ENCODE measurements at regions not wholly inside any gene's neighbourhood (a gene's known extent, or its start where the extent isn't known, plus 50 kb on each side); places are given as distances from the start of the nearest gene placed in this dataset.

DNA sequence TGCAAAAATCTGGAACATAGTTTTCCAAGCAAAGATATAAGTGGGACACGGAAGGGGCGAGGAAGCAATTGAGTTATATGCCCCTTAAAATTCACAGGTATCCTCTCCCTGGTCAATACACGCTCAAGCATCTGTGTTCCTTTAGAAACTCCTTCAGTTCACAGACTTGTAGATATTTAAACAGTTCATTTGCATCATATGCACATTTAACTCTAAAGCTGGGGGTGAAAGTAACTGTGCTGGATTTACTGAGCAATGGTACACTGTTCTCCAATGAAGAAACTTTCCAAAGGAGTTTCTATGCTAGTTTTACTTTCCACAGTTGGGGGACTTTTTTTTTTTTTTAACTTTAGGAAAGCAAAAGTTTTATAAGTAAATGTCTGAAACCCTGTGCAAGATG, 293.0 kb upstream of the TNP1 start:
- no peak for DNase-seq
- TF ChIP-seq CTCF (IDR thresholded peaks at IDR 0.05; ENCODE audit: low read depth, low read length) = no peak
- Histone ChIP-seq H3K36me3 (no peaks in the 10 kb centered on the region), H3K4me3 (ENCODE audit: low read depth, low read length) (no peak overlapping the region), H3K27ac (no peak overlapping the region), H3K27me3 (ENCODE audit: insufficient read depth, low read depth, severe bottlenecking) (no peaks in the 10 kb centered on the region), H3K9me3 (ENCODE audit: severe bottlenecking) (no peaks in the 10 kb centered on the region)

DNA sequence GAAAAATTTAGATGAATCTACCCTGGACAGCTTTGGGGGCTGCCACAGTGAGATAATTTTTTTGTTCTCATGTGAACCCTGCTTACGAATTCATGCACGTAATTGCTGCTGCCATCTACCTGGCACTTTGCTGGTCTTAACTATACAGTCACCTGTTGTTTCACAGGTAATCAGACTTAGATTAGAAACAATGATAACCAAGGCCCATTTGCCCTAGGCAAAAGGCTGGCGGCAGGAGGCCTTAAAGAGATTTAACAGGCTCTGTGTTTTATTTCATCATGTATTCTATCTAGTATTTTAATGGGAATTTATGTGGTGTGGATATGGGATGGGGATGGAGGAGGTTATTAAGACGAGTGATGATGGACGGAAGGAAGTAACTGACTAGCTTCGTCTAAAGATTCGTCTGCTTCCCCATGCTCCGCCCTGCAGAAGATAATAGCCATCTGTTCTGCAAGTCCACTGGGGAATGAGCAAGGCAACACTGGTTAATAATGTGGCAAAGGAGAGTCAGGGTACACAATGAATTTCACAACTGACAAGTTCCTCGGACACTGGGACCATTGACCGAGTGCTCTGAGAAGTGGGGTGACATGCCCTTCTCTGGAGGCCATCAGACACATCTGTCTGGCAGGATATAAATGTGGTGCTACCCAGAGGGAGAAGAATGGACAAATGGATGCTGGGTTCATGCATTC, 291.8 kb upstream of the TNP1 start:
- no peak overlapping the region for H3K4me3 ChIP-seq (ENCODE audit: low read depth, low read length)
- TF ChIP-seq CTCF (IDR thresholded peaks at IDR 0.05; ENCODE audit: low read depth, low read length) = no peak
- DNase-seq = no peak
- no peak overlapping the region for H3K27ac ChIP-seq
- H3K9me3 ChIP-seq (ENCODE audit: severe bottlenecking) = no peaks in the 10 kb centered on the region
- H3K27me3 ChIP-seq (ENCODE audit: insufficient read depth, low read depth, severe bottlenecking) = no peaks in the 10 kb centered on the region
- no peaks in the 10 kb centered on the region for H3K36me3 ChIP-seq

DNA sequence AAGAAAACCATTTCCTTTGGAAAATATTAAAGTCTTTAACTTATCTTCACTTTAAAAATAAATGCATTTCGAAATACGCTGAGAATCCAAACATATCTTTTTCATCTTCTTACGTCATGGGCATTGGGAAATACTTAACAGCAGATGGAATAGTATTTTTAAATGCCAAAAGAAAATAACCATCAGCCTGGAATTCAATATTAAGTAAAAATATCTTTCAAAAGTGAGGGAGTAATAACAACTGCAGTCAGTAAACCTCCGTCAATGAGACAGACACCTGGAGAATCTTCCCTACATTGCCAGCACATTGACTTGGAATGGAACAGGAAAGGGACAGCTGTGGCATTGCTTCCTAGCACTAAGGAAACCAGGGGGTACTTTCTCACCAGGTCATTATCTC, 290.4 kb upstream of the TNP1 start:
- no peak for TF ChIP-seq CTCF (IDR thresholded peaks at IDR 0.05; ENCODE audit: low read depth, low read length)
- no peaks in the 10 kb centered on the region for H3K36me3 ChIP-seq
- H3K27ac ChIP-seq = no peak overlapping the region
- no peak for DNase-seq
- H3K27me3 ChIP-seq (ENCODE audit: insufficient read depth, low read depth, severe bottlenecking) = no peaks in the 10 kb centered on the region
- H3K9me3 ChIP-seq (ENCODE audit: severe bottlenecking) = no peaks in the 10 kb centered on the region
- H3K4me3 ChIP-seq (ENCODE audit: low read depth, low read length) = no peak overlapping the region

GRCh38 chr2:217149087-217149660, 289.3 kb upstream of the TNP1 start:
- no peak overlapping the region for H3K27ac ChIP-seq

GRCh38 chr2:217147818-217148217, 288.0 kb upstream of the TNP1 start:
- DNase-seq = no peak
- Histone ChIP-seq H3K27me3 (ENCODE audit: insufficient read depth, low read depth, severe bottlenecking) (no peaks in the 10 kb centered on the region), H3K36me3 (no peaks in the 10 kb centered on the region), H3K4me3 (ENCODE audit: low read depth, low read length) (no peak overlapping the region), H3K27ac (no peak overlapping the region), H3K9me3 (ENCODE audit: severe bottlenecking) (no peaks in the 10 kb centered on the region)
- no peak for TF ChIP-seq CTCF (IDR thresholded peaks at IDR 0.05; ENCODE audit: low read depth, low read length)

More at GRCh38 chr2:217149087-217149660, 289.3 kb upstream of the TNP1 start:
- no peak for TF ChIP-seq CTCF (IDR thresholded peaks at IDR 0.05; ENCODE audit: low read depth, low read length)
- Histone ChIP-seq H3K9me3 (ENCODE audit: severe bottlenecking) (no peaks in the 10 kb centered on the region), H3K4me3 (ENCODE audit: low read depth, low read length) (no peak overlapping the region), H3K27me3 (ENCODE audit: insufficient read depth, low read depth, severe bottlenecking) (no peaks in the 10 kb centered on the region), H3K36me3 (no peaks in the 10 kb centered on the region)
- DNase-seq = no peak

- no peaks in the 10 kb centered on the region for H3K36me3 ChIP-seq
- no peak overlapping the region for H3K27ac ChIP-seq
- H3K27me3 ChIP-seq (ENCODE audit: insufficient read depth, low read depth, severe bottlenecking) = no peaks in the 10 kb centered on the region
- TF ChIP-seq CTCF (IDR thresholded peaks at IDR 0.05; ENCODE audit: low read depth, low read length) = no peak
- no peak for DNase-seq
- no peak overlapping the region for H3K4me3 ChIP-seq (ENCODE audit: low read depth, low read length)
- peaks cover 7% of the 10 kb centered on the region for H3K9me3 ChIP-seq (ENCODE audit: severe bottlenecking)
These were observed 287.1 kb upstream of the TNP1 start for GRCh38 chr2:217146956-217147355.

All from WERI-Rb-1 (cell line).